ENCODE measurements at regions not wholly inside any gene's neighbourhood (a gene's known extent, or its start where the extent isn't known, plus 50 kb on each side); places are given as distances from the start of the nearest gene placed in this dataset.
"Not testable (repeated sequence)": the region's sequence is repeated elsewhere in the genome, so short reads cannot be mapped to it uniquely, and the experiment has no call there.

- not testable (repeated sequence) for FAIRE-seq
Measured at GRCh38 chr2:7878266-7878665, 803.6 kb upstream of the ID2 start.

- no peak for FAIRE-seq
Measured at GRCh38 chr2:7878786-7879482, 802.9 kb upstream of the ID2 start.

DNA sequence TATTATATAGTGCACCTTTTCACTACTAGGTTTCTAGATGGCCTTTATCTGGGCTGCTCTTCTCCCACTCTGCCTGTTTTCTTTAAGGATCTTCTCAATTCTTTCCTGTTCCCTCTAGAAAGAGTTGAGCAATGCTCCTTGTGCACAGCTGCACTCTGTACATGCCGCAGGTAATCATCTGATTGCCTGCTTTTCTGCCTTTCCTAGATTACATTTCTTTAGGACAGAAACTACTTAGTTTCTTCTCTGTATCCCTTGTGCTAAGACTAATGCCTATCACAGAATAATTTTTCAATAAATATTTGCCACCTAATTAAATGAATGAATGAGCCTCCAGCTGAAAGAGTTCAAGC lies 802.4 kb upstream of the ID2 start:
- no peak for FAIRE-seq

- FAIRE-seq = no peak
Measured at GRCh38 chr2:7880126-7880525, 801.7 kb upstream of the ID2 start.

DNA sequence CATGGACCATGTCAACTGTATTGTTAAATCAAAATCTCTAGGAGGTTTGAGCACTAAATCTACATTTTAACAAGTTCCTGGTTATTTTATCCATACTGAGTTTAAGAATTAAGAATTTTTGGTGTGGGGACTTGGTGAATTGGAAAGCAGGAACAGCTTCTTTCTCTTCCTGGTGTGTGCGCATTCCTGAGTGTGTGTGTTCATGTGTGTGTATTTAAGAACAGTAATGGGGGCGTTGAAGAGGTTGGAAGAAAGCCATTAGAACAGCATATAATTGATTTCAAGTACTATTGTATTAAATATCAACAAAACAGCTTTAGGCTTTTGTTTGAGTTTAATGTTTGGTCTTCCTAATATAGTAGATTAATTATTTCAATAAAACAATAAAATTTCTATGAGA lies 801.3 kb upstream of the ID2 start:
- FAIRE-seq = no peak

DNA sequence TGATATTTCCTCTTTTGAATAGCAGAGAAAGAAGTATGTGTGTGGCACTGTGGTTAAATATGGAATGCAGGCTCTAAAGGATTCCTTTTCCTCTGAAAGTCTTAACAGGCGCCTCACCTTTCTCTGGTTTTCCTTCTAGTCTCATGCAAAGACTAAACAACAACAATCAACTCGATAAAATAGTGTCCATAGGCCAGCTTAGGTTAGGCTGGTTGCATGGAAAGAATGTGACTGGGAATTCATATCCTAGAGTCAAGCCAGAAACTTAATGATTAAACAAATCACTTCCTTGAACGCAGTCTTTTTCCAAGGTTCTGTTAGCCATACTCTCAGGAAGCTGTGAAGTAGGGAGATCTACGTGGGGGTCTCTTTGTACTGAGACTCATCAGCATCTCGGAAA lies 800.8 kb upstream of the ID2 start:
- FAIRE-seq = no peak

- FAIRE-seq = no peak
Measured at GRCh38 chr2:7881466-7881865, 800.4 kb upstream of the ID2 start.

DNA sequence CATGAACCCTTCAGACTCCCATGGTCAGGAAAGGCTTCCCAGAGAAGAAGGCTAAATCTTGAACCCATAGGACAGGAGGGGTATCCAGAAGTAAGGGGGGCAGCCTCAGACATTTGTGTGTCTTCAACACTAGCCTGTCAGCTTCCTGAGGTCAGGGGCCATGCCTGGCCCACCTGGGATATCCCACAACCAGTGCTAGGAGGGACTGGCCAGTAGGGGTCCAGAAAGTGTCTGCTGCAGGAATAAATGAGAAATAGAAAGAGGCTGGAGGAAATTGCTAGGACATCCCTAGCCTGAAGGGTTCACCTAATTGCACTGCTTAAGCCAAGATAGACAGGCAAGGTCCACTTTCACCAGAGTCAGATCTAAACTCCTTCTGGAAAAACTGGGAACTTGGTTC lies 799.6 kb upstream of the ID2 start:
- no peak for FAIRE-seq

- FAIRE-seq = no peak
Measured at GRCh38 chr2:7884338-7884737, 797.5 kb upstream of the ID2 start.

GRCh38 chr2:7886666-7887065 lies 795.2 kb upstream of the ID2 start:
- no peak for FAIRE-seq

GRCh38 chr2:7887441-7887840 lies 794.4 kb upstream of the ID2 start:
- no peak for FAIRE-seq

DNA sequence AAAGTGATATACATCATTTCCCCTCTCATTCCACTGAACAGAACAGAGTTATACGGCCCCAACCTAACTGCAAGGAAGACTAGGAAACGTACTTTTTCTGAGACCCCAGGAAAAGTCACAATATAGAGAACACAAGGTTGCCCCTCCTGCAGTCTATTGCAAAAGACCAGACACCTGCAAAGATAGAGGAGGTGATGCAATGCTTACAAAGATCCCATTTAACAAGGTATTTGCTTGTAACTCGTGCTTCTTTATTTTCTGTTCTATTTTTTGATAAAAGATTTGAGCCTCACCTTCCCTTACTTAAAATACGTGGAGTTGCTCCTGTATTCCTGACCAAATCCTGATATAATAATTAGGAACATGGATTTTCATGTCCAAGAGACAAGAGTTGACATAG lies 793.0 kb upstream of the ID2 start:
- no peak for FAIRE-seq

GRCh38 chr2:7891312-7891711 lies 790.5 kb upstream of the ID2 start:
- FAIRE-seq = no peak

- FAIRE-seq = no peak
Measured at GRCh38 chr2:7895289-7895688, 786.6 kb upstream of the ID2 start.

DNA sequence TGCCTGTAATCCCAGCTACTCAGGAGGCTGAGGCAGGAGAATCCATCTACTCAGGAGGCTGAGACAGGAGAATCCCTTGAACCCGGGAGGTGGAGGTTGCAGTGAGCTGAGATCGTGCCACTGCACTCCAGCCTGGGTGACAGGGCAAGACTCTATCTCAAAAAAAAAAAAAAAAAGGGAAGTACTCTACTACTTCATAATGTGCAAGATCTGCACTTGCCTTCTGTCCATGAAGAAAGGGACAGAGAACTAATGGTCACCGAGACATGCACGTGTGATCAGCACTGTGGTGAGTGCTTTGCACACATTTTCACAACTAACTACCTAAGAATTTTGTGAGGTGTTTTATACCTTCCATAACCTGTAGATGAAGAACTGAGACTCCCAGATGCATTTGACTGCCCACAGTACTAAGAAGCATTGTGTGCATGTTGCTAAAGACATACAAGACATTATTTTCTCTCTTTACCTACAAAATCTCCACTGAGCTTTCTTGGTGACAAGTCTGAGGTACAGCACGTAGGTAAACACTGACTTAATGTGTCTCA lies 784.8 kb upstream of the ID2 start:
- FAIRE-seq = no peak

- no peak for FAIRE-seq
Measured at GRCh38 chr2:7899241-7899640, 782.6 kb upstream of the ID2 start.

- FAIRE-seq = no peak
Measured at GRCh38 chr2:7899923-7900322, 781.9 kb upstream of the ID2 start.

DNA sequence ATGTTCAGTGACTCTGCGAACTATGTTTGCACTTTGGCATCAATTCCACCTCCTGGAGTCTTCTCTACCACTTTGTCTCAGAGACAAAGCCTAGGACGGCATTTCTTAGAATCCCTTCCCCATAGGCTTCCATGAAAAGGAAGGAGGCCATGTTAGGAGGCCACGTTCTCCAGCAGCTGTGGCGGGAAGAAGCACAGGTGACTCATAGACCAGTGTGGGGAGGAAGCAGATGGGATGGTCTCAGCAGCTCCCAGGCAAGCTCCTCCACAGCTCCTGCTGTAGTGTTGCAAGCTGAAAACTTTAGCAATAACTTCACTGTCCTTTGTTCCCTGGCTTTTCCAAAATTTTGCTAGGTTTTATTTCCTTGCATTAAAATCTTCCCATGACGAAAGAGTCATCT lies 781.3 kb upstream of the ID2 start:
- FAIRE-seq = no peak

GRCh38 chr2:7902251-7902765 lies 779.5 kb upstream of the ID2 start:
- FAIRE-seq = no peak

DNA sequence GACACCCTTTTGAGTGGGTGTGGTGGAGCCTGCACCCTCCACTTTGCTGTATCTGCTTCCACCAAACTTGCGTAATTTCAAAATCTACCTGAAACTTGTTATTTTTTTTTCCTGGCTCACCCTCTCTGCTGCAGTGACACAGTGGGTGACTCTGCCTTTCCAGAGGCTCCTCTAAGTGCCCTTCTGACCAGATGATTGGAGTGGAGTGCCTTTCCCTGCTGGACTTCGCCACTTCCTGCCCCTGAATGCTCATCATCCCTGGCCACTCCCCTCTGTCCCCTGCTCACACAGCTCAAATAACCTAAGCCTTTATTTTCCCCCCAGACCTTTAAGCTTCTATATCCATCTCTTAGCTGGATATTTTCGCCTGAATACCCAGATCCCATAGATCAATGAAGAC lies 777.5 kb upstream of the ID2 start:
- no peak for FAIRE-seq

- FAIRE-seq = no peak
Measured at GRCh38 chr2:7905756-7906155, 776.1 kb upstream of the ID2 start.

DNA sequence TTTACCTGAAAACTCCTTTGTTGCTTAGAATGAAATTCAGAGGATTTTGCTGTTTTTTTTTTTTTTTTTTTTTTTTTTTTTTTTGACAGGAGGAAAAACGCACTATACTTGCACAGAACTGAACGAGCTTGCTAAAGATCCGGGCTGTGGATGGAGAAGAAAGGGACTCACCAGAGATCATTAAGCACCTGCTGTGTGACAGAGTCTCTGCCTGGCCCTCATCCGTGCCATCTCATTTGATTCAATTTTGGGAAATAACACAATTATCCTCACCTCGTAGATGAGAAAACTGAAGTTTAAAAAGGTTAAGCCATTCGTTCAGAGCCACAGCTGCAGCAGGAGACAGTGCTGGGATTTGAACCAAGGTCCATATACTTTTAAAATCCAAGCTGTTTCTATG lies 775.4 kb upstream of the ID2 start:
- no peak for FAIRE-seq

GRCh38 chr2:7907041-7907440 lies 774.8 kb upstream of the ID2 start:
- FAIRE-seq = no peak

DNA sequence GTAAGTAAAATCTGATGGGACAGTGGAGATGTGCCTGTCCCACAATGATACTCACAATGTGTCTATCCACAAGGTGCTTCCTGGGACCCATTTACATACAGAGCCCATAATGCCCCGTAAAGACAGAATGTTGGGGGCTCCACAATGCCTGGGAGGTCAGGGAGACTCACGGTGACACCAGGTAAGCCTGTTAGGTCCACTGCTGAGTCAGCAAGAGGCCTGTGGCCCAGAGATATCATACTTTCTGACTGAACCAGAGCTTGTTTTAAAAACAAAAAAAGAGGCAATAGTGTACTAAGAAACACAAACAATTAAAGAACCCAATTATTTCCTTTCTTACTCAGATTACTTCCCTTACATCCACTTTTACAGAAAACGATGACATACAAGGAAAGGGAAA lies 771.1 kb upstream of the ID2 start:
- no peak for FAIRE-seq

GRCh38 chr2:7911196-7911595 lies 770.7 kb upstream of the ID2 start:
- FAIRE-seq = no peak
